Natural killer cell (primary cell): ENCODE measurements at regions not wholly inside any gene's neighbourhood (a gene's known extent, or its start where the extent isn't known, plus 50 kb on each side); places are given as distances from the start of the nearest gene placed in this dataset.

Experiments
- ATAC-seq, 3 donors: fragments of 150-1000 bp in 2 of 3; fragments of 200-7000 bp in 1 of 3; cut with Tn5 transposase; 1 replicate in 1 of 3; 2 replicates in 2 of 3; pipeline ENCODE4 v1.10.0; 2021; ENCODE audit warnings: mild to moderate bottlenecking in 2 of 3, moderate library complexity in 2 of 3
- DNase-seq, 2 donors: peaks; one replicate each; pipeline versions ENCODE4 v3.0.0 to v3.0.0-alpha.2; 2013 to 2021; ENCODE audit warnings: mixed read lengths in 1 of 2
- H3K27ac ChIP-seq: one replicate; pipeline ENCODE4 v1.5.1; 2013; ENCODE audit warnings: mild to moderate bottlenecking, low read length
- H3K27me3 ChIP-seq: one replicate; pipeline ENCODE4 v1.6.1; 2013; ENCODE audit warnings: low read length; ENCODE audit not compliant: control insufficient read depth, insufficient read depth
- H3K36me3 ChIP-seq: one replicate; pipeline ENCODE4 v1.6.1; 2013; ENCODE audit warnings: low read length; ENCODE audit not compliant: control insufficient read depth, insufficient read depth
- H3K4me1 ChIP-seq: one replicate; pipeline ENCODE4 v1.6.1; 2013; ENCODE audit warnings: low read length; ENCODE audit not compliant: control insufficient read depth, insufficient read depth
- H3K4me3 ChIP-seq: one replicate; pipeline ENCODE4 v1.5.1; 2013; ENCODE audit warnings: low read length
- H3K9me3 ChIP-seq: one replicate; pipeline ENCODE4 v1.6.1; 2013; ENCODE audit warnings: low read length; ENCODE audit not compliant: control insufficient read depth, insufficient read depth
- H3K27ac Mint-ChIP-seq, 2 donors: one replicate each; pipeline ENCODE4 v1.8.0; 2022; ENCODE audit warnings: mild to moderate bottlenecking in 2 of 2, mixed read lengths in 2 of 2, moderate library complexity in 1 of 2
- H3K27me3 Mint-ChIP-seq, 2 donors: one replicate each; pipeline ENCODE4 v1.8.0; 2022; ENCODE audit warnings: low read depth in 2 of 2, mixed read lengths in 2 of 2
- H3K36me3 Mint-ChIP-seq: one replicate; pipeline ENCODE4 v1.8.0; 2022; ENCODE audit warnings: mixed read lengths
- H3K4me1 Mint-ChIP-seq, 2 donors: one replicate each; pipeline ENCODE4 v1.8.0; 2022; ENCODE audit warnings: mixed read lengths in 2 of 2
- H3K4me3 Mint-ChIP-seq: one replicate; pipeline ENCODE4 v1.8.0; 2022; ENCODE audit warnings: mild to moderate bottlenecking, moderate library complexity, mixed read lengths
- H3K9me3 Mint-ChIP-seq, 2 donors: one replicate each; pipeline ENCODE4 v1.8.0; 2022; ENCODE audit warnings: mixed read lengths in 2 of 2
- WGBS: methylation state at CpG from one replicate; pipeline ENCODE4 v1.1.7; 2013; ENCODE audit warnings: missing lambda C conversion rate; ENCODE audit not compliant: insufficient coverage; 5-methylcytosine and 5-hydroxymethylcytosine counted together
- intact Hi-C: fragments of 100-400 bp; cut with micrococcal nuclease; formaldehyde crosslinking; loops from one replicate; pipeline ENCODE4 v1.14.2; 2022
- TF ChIP-seq, protein P1 (sequence below): fragments of 200-600 bp; IDR thresholded peaks from one replicate; pipeline ENCODE4 v1.8.0; 2022; ENCODE audit warnings: antibody characterized with exemption

DNA sequence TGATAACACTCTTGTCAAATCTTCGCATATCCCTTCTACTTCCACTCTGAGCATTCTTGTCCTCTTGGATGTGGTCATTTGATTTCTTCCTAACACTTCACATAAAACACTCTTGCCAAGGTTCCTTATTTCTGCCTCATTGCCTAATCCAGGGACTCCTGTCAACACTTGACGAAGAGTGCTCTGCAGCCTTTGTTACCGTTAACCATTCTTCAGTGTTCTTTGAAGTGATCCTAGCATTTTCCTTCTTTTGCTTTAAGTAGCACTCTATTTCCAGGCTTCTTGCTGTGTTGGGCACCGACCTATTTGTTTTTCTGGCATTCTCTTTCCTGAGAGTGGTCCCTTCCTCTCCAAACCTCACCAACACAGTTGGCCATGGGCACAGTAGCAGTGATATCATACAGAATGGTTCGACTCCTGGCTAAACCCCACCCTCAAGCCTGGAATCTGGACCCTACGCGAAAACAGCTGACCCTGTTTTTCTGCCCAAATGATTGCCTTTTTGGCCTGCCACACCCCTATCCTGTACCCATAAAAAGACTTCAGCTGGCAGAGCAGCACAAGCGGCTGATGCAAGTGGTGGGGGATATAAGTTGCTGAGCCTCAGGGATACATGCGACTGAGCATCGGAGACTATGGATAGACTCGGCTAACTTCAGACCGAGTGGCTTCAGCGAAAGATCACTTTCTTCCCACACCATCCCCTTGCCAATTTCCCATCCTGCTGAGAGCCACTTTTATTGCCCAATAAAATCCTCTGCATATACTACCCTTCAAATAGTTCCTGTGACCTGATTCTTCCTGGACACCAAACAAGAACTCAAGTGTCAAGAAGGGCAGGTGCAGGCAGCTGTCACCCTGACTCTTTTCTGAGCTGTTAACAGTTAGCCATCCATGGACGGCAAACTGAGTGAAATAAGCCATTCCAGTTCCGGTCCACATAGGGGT lies 820.6 kb downstream of the CCSER2 start:
- Mint-ChIP-seq H3K9me3 (peaks cover 6 to 8% of the 10 kb centered on the region in 2 donors), H3K4me1 (no peaks in the 10 kb centered on the region), H3K27me3 (no peaks in the 10 kb centered on the region), H3K36me3 (no peaks in the 10 kb centered on the region), H3K4me3 (no peak overlapping the region), H3K27ac (no peak overlapping the region)
- ATAC-seq = no peak
- H3K9me3 ChIP-seq = peaks cover 3% of the 10 kb centered on the region
- intact Hi-C loops = no loop called here
- WGBS = 60% methylated on average over 14 of the region's 15 CpGs
- H3K4me1 ChIP-seq = no peaks in the 10 kb centered on the region
- DNase-seq = no peak
- TF ChIP-seq, protein P1, sequence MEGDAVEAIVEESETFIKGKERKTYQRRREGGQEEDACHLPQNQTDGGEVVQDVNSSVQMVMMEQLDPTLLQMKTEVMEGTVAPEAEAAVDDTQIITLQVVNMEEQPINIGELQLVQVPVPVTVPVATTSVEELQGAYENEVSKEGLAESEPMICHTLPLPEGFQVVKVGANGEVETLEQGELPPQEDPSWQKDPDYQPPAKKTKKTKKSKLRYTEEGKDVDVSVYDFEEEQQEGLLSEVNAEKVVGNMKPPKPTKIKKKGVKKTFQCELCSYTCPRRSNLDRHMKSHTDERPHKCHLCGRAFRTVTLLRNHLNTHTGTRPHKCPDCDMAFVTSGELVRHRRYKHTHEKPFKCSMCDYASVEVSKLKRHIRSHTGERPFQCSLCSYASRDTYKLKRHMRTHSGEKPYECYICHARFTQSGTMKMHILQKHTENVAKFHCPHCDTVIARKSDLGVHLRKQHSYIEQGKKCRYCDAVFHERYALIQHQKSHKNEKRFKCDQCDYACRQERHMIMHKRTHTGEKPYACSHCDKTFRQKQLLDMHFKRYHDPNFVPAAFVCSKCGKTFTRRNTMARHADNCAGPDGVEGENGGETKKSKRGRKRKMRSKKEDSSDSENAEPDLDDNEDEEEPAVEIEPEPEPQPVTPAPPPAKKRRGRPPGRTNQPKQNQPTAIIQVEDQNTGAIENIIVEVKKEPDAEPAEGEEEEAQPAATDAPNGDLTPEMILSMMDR = no peak
- H3K27ac ChIP-seq = no peak overlapping the region
- no peaks in the 10 kb centered on the region for H3K36me3 ChIP-seq
- no peak overlapping the region for H3K4me3 ChIP-seq
- no peaks in the 10 kb centered on the region for H3K27me3 ChIP-seq

DNA sequence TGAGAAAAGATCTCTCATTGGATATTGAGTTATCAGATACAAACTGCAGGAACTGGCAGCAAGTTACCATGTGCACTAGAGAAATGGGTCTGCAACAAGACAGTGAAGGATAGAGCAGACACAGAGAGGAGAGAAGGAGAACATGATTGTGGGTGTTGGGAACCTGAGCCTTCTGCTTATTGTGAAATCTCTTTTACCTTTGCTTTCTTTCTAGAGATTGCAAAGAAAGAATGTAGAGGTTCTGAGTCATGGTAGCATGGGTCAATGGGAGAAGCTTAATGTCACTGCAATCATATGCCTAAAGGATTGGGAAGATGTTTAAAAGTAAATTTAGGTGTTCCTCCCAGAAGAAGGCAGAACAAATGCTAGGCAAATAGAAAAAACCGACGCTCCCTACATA lies 821.4 kb downstream of the CCSER2 start:
- Mint-ChIP-seq H3K36me3 (no peaks in the 10 kb centered on the region), H3K4me1 (no peaks in the 10 kb centered on the region), H3K27ac (no peak overlapping the region), H3K9me3 (peaks cover 4 to 5% of the 10 kb centered on the region in 2 donors), H3K4me3 (no peak overlapping the region), H3K27me3 (no peaks in the 10 kb centered on the region)
- Histone ChIP-seq H3K36me3 (no peaks in the 10 kb centered on the region), H3K9me3 (peaks cover 3% of the 10 kb centered on the region), H3K4me1 (no peaks in the 10 kb centered on the region), H3K4me3 (no peak overlapping the region), H3K27ac (no peak overlapping the region), H3K27me3 (no peaks in the 10 kb centered on the region)
- no peak for ATAC-seq
- intact Hi-C loops = no loop called here
- no peak for DNase-seq
- no CpG with 5 or more reads among the region's 2 CpGs for WGBS
- TF ChIP-seq, protein P1 = no peak

DNA sequence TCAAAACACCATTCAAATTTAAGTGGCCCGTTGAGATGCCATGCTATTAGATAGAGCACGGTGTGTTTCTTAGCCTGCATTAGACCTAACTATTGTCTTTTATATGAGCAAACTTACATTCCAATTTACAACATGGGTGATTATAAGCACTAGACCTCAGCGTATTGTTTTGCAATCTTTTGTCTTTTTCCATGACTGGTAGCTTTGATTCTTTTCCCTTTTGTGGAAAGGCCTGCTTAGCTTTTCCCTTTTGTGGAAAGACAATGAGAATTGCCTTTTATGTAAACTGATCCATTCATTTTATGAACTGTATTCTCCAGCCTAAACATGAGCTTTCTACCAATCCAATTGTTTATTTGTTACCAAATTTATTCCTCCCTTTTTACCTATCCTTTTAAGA lies 823.1 kb downstream of the CCSER2 start:
- H3K9me3 ChIP-seq = no peaks in the 10 kb centered on the region
- no peak overlapping the region for H3K27ac ChIP-seq
- no peaks in the 10 kb centered on the region for H3K27me3 ChIP-seq
- Mint-ChIP-seq H3K4me3 (no peak overlapping the region), H3K4me1 (no peaks in the 10 kb centered on the region), H3K27ac (no peak overlapping the region), H3K27me3 (no peaks in the 10 kb centered on the region), H3K9me3 (peaks cover 4 to 5% of the 10 kb centered on the region in 2 donors), H3K36me3 (no peaks in the 10 kb centered on the region)
- 84% methylated on average over 3 of the region's 3 CpGs for WGBS
- no peak overlapping the region for H3K4me3 ChIP-seq
- no peaks in the 10 kb centered on the region for H3K4me1 ChIP-seq
- no peak for DNase-seq
- TF ChIP-seq, protein P1 = no peak
- intact Hi-C loops = no loop called here
- no peaks in the 10 kb centered on the region for H3K36me3 ChIP-seq
- no peak for ATAC-seq
